Lung (tissue), 11 donors: ENCODE measurements at regions not wholly inside any gene's neighbourhood (a gene's known extent, or its start where the extent isn't known, plus 50 kb on each side); places are given as distances from the start of the nearest gene placed in this dataset.

Experiments used
- ATAC-seq: fragments of 200-7000 bp; cut with Tn5 transposase; one replicate; pipeline ENCODE4 v1.9.1; 2020; ENCODE audit warnings: moderate number of reproducible peaks; ENCODE audit not compliant: insufficient read depth, low FRiP score
- DNase-seq, 3 donors: peaks; one replicate each; pipeline ENCODE4 v3.0.0-alpha.2; 2013 to 2017
- H3K27ac ChIP-seq, 2 donors: one replicate each; pipeline ENCODE4 v1.5.1; 2013; ENCODE audit warnings: mild to moderate bottlenecking in 2 of 2, moderate library complexity in 2 of 2, control low read depth in 1 of 2, inconsistent platforms in 1 of 2, low read depth in 1 of 2, low read length in 1 of 2
- H3K27me3 ChIP-seq, 3 donors: one replicate each; pipeline ENCODE4 v1.5.1; 2013; ENCODE audit warnings: low read length in 2 of 3; ENCODE audit not compliant: control insufficient read depth in 3 of 3, insufficient read depth in 3 of 3
- H3K36me3 ChIP-seq, 4 donors: one replicate each; pipeline ENCODE4 v1.5.1; 2013; ENCODE audit warnings: low read length in 4 of 4, mild to moderate bottlenecking in 1 of 4, moderate library complexity in 1 of 4; ENCODE audit not compliant: control insufficient read depth in 4 of 4, insufficient read depth in 4 of 4
- H3K4me1 ChIP-seq, 5 donors: one replicate each; pipeline ENCODE4 v1.5.1; 2013; ENCODE audit warnings: low read length in 5 of 5, mild to moderate bottlenecking in 2 of 5, moderate library complexity in 1 of 5; ENCODE audit not compliant: control insufficient read depth in 5 of 5, insufficient read depth in 5 of 5
- H3K4me3 ChIP-seq: one replicate; pipeline ENCODE4 v1.5.1; 2013; ENCODE audit warnings: mild to moderate bottlenecking, control low read depth, moderate library complexity
- H3K9ac ChIP-seq, 2 donors: one replicate each; pipeline ENCODE4 v1.5.1; 2013; ENCODE audit warnings: low read length in 2 of 2, control low read depth in 1 of 2; ENCODE audit not compliant: insufficient read depth in 1 of 2
- H3K9me3 ChIP-seq, 4 donors: one replicate each; pipeline ENCODE4 v1.5.1; 2013; ENCODE audit warnings: low read length in 3 of 4, mild to moderate bottlenecking in 1 of 4, moderate library complexity in 1 of 4; ENCODE audit not compliant: control insufficient read depth in 4 of 4, insufficient read depth in 3 of 4
- WGBS, 2 donors: extraction: QIAGEN DNeasy Blood & Tissue Kit; methylation state at CpG; one replicate each; pipeline ENCODE4 v1.1.7; 2013; 5-methylcytosine and 5-hydroxymethylcytosine counted together
- TF ChIP-seq, protein P1 (sequence below): IDR thresholded peaks from 2 replicates; pipeline ENCODE4 v1.5.1; 2012; ENCODE audit warnings: mild to moderate bottlenecking; ENCODE audit errors: control extremely low read depth, extremely low read depth
- donor health status: control.
- donor health status: control.
- donor health status: Bipolar disorder and iron deficiency.
- donor health status: healthy.
- donor health status: DM: yes; HTN: yes; CAD: no.

DNA sequence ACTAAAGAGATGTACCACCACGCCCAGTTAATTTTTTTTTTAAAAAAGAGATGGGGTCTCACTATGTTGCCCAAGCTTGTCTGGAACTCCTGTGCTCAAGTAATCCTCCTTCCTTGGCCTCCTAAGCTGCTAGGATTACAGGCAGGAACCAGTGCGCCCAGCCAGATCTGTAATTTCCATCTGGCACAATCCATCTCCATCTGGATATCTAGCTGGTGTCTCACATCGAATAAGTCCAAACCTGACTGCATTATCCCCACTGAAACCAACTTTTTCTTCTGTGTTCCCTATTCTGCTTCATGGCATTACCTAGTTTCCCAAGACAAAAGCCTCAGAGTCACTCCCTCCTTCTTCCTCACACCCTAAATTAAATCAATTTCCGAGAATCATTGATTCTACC lies 125.8 kb upstream of the TEX13C start:
- Histone ChIP-seq H3K36me3 (no peaks in the 10 kb centered on the region), H3K4me1 (no peaks in the 10 kb centered on the region), H3K9ac (no peak overlapping the region), H3K27ac (no peak overlapping the region), H3K9me3 (no peaks in the 10 kb centered on the region), H3K4me3 (no peak overlapping the region), H3K27me3 (peaks cover 0 to 10% (median 4%) of the 10 kb centered on the region in 3 donors)
- DNase-seq (no peak), ATAC-seq (no peak)
- TF ChIP-seq, protein P1, sequence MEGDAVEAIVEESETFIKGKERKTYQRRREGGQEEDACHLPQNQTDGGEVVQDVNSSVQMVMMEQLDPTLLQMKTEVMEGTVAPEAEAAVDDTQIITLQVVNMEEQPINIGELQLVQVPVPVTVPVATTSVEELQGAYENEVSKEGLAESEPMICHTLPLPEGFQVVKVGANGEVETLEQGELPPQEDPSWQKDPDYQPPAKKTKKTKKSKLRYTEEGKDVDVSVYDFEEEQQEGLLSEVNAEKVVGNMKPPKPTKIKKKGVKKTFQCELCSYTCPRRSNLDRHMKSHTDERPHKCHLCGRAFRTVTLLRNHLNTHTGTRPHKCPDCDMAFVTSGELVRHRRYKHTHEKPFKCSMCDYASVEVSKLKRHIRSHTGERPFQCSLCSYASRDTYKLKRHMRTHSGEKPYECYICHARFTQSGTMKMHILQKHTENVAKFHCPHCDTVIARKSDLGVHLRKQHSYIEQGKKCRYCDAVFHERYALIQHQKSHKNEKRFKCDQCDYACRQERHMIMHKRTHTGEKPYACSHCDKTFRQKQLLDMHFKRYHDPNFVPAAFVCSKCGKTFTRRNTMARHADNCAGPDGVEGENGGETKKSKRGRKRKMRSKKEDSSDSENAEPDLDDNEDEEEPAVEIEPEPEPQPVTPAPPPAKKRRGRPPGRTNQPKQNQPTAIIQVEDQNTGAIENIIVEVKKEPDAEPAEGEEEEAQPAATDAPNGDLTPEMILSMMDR = no peak
- WGBS, 2 donors = 72 to 99% methylated on average over 4 of the region's 4 CpGs

DNA sequence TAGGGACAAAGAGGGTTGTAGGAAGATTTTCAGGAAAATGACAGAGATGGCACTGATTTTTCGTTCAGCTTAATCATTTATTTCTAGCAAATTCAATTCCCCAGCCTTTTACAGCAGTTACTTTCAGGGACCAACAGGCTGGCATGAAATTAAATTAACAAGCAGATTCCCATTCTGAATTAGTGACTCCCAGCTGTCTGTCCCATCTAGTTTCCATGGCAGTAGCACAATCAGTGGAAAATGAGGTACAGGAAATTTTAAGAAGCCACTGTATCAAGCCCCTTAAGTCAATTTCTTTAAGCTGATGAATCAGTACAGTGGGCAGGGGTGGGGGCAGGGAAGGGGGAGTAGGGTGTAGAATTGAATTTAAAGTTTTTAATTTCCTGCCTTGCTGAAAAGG lies 121.1 kb upstream of the TEX13C start:
- Histone ChIP-seq H3K27me3 (peaks cover 4 to 35% (median 31%) of the 10 kb centered on the region in 3 donors), H3K9ac (no peak overlapping the region), H3K9me3 (peaks cover 0 to 2% (median 0%) of the 10 kb centered on the region in 4 donors), H3K4me1 (no peaks in the 10 kb centered on the region), H3K27ac (no peak overlapping the region), H3K4me3 (no peak overlapping the region), H3K36me3 (no peaks in the 10 kb centered on the region)
- ATAC-seq (no peak), DNase-seq (no peak)
- WGBS, 2 donors = 50 to 77% methylated on average over 1 of the region's 1 CpG
- TF ChIP-seq, protein P1 = no peak

DNA sequence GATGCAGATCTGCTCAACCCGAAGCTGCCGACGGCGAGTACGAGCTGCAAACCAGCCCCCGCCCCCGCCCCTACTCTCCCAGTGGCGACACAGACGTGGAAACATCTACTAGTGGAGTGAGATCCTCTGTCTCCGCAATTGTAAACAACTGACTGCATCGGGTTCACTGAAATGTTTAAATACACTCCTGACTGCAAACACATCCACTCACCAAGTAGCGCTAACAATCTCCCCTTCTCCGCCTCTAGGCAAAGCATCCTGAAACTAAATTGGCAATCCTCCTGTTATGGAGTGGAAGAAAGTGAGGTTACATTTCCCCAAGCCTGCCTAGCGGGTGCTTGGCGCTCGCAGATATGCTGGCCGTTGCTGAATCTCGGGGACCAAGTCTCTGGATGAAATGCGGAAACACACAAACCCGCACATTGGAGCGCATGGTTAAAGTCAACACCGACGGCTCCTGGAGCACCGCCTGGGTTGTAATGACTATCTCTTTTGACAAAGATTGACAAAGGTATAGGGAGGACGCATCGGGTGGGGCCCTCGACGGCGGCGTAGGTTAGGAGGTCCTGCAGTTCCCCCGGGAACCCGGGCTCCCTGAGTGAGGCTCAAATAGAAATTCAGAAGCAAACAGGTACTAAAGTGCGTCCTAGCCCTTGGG lies 117.0 kb upstream of the TEX13C start:
- Histone ChIP-seq H3K27me3 (peaks cover 8 to 38% (median 35%) of the 10 kb centered on the region in 3 donors), H3K4me3 (no peak overlapping the region), H3K9ac (no peak overlapping the region), H3K4me1 (peaks cover 0 to 3% (median 0%) of the 10 kb centered on the region in 5 donors), H3K9me3 (peaks cover 0 to 8% (median 0%) of the 10 kb centered on the region in 4 donors), H3K27ac (no peak overlapping the region), H3K36me3 (no peaks in the 10 kb centered on the region)
- 2 to 26% methylated on average over 31 to 33 of the region's 33 CpGs for WGBS, 2 donors
- ATAC-seq (no peak), DNase-seq (peak in 2 of 3 donors; percentile 3 to 7)
- TF ChIP-seq, protein P1 = no peak

DNA sequence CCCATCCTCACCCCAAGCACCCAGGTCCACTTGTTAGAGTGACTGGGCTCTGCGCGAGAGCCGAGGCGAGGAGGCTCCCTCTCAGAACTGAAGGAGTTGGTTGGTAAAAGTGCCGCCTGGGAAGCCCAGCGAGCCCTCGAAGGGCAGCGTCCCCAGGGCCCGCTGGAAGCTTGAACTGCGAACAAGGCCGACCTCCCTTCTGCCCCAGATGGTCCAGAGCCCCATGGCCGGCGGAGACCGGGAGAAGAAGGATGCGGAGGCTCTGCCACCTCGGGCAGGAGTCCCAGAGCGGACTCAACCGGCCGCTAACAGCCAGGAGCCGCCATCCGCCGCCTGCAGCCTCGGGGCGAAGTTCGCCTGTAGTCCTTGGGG lies 116.3 kb upstream of the TEX13C start:
- Histone ChIP-seq H3K9me3 (peaks cover 0 to 8% (median 0%) of the 10 kb centered on the region in 4 donors), H3K27ac (no peak overlapping the region), H3K4me3 (no peak overlapping the region), H3K27me3 (peaks cover 8 to 39% (median 35%) of the 10 kb centered on the region in 3 donors), H3K36me3 (no peaks in the 10 kb centered on the region), H3K9ac (no peak overlapping the region), H3K4me1 (peaks cover 0 to 3% (median 0%) of the 10 kb centered on the region in 5 donors)
- WGBS, 2 donors = 1 to 32% methylated on average over 12 to 25 of the region's 25 CpGs
- TF ChIP-seq, protein P1 = no peak
- no peak for ATAC-seq
- peak; percentile 11 to 14 (median 11) for DNase-seq
